22Rv1 (cell line): ENCODE measurements at regions not wholly inside any gene's neighbourhood (a gene's known extent, or its start where the extent isn't known, plus 50 kb on each side); places are given as distances from the start of the nearest gene placed in this dataset.

Experiments
- H3K27ac ChIP-seq: fragments of 450-650 bp; 2 replicates; pipeline ENCODE4 v1.5.1; 2017
- ZFX ChIP-seq: fragments of 450-650 bp; IDR thresholded peaks from 2 replicates; pipeline ENCODE4 v1.6.1; 2017; ENCODE audit warnings: antibody characterized with exemption, borderline replicate concordance
- TF ChIP-seq, protein P1 (sequence below): fragments of 450-650 bp; IDR thresholded peaks from 2 replicates; pipeline ENCODE4 v1.5.1; 2017; ENCODE audit warnings: mild to moderate bottlenecking

DNA sequence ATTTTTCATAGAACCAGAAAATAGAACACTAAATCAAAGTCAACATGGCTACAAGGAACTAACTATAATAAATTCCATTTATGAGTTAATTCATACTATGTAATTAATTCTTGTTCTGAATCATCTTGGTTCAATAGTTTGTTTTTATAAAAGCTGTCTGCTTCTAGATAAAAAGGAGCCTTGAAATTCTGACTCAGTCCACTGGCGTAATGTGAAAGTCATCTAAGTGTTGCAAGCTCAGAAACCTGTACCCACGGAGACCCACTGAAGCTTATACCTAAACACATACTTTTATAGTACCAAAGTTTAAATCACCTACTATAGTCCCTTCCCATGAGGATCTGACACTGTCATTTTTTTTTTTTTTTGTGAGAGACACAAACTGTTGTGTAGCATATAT, 489.4 kb downstream of the SEMA3D start:
- H3K27ac ChIP-seq: no peak overlapping the region
- TF ChIP-seq, protein P1, sequence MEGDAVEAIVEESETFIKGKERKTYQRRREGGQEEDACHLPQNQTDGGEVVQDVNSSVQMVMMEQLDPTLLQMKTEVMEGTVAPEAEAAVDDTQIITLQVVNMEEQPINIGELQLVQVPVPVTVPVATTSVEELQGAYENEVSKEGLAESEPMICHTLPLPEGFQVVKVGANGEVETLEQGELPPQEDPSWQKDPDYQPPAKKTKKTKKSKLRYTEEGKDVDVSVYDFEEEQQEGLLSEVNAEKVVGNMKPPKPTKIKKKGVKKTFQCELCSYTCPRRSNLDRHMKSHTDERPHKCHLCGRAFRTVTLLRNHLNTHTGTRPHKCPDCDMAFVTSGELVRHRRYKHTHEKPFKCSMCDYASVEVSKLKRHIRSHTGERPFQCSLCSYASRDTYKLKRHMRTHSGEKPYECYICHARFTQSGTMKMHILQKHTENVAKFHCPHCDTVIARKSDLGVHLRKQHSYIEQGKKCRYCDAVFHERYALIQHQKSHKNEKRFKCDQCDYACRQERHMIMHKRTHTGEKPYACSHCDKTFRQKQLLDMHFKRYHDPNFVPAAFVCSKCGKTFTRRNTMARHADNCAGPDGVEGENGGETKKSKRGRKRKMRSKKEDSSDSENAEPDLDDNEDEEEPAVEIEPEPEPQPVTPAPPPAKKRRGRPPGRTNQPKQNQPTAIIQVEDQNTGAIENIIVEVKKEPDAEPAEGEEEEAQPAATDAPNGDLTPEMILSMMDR: no peak
- no peak for TF ChIP-seq ZFX

DNA sequence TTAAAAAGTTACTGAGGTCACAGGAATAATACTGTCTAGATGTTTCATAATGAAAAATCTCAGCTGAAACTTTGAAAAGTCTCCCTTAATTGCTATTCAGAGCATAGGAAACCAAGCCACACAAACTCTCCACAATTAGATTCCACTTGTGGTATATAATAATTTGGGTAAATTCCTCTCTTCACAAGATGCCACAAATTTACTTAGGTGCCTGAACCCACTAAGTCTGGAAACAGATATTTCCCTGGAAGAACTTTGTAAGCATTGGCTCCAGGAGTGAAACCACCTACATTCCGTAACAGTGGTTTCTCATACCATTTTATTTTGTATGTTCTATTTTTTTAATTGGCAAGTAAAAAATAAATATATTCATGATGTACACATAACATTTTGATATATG, 493.4 kb downstream of the SEMA3D start:
- no peak overlapping the region for H3K27ac ChIP-seq
- TF ChIP-seq, protein P1: no peak
- TF ChIP-seq ZFX: no peak

DNA sequence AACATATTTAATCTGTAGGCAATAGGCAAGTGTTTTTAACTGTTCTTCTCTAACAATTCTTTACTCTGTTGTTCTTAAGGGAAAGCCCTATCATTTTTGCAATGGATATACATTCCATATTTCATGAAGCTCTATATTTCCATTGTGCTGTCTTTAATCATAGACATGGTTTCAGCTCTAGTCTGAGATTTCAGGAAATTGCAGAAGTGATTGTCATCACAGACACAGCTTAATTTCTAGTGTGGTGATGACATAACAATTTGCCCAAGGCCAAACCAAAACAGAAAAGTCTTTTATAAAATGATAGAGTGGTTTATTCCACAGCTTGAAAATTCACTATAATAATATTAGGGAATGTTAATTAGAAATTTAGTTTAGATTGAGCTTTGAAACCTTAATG, 494.1 kb upstream of the SEMA3A start:
- TF ChIP-seq ZFX: no peak
- TF ChIP-seq, protein P1: no peak
- no peak overlapping the region for H3K27ac ChIP-seq

DNA sequence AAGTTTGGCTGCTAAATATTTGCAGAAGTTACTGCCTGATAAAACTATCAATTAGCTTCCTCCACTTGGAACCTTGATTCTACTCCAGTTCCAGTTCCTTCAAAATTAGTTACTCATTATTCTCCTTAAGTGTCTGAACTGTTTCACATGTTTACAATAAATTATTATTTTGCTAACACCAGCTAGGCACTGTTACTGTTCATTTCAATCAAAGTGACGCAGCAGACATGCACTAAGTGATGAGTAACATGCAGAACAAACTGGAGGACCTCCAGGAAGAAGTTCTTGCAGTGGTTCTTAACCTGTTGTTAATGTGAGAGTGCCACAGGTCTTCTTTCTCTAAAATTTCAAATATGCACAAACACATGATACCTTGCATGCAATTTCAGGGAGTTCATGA, 491.8 kb upstream of the SEMA3A start:
- no peak for TF ChIP-seq ZFX
- TF ChIP-seq, protein P1: no peak
- no peak overlapping the region for H3K27ac ChIP-seq

DNA sequence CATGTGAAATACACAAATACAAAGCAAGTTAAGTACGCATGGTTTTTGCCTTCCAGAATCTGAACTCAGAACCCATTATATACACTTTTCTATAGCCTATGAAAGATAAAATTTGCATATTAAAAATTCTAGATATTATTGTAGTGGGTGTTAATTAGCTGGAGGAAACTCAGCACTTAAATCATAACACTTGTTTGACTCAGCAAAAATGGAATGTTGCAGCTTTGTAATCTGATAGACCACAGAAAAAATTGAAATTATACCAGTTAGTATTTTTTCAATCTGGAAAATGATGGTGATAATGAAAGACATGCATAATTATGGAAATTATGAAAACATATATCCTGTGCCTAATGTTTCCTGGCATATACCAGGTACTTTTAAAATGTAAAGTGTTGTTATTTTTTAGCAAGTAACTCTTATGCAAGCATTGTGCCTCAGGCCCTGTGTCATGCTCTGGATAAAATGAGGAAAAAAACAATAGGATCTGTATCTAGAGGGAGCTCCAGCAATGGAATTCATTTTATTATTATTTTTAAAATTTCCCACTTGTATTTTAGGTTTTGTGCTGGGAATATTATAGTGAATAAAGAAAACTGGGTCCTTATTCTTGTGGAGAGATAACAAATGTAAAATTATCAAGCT, 490.4 kb upstream of the SEMA3A start:
- no peak for TF ChIP-seq ZFX
- TF ChIP-seq, protein P1: no peak
- no peak overlapping the region for H3K27ac ChIP-seq

DNA sequence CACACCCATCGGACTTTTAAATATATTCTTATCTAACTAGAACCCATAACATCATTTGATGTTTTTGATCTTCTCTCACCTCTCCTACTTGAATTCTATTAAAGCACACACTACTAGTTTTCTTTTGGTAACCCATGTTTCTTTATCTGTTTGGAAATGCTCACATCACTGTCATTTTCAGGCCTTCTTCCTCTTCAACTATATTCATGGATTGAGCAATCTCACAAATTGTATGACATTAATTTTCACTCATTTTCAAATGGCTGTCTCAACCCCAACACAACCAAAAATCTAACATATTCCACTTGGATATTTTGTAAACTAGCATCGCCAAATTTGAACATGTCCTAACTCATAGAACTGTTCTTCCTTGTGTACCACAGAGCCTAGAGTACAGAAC, 488.0 kb upstream of the SEMA3A start:
- no peak overlapping the region for H3K27ac ChIP-seq
- no peak for TF ChIP-seq ZFX
- TF ChIP-seq, protein P1: no peak

DNA sequence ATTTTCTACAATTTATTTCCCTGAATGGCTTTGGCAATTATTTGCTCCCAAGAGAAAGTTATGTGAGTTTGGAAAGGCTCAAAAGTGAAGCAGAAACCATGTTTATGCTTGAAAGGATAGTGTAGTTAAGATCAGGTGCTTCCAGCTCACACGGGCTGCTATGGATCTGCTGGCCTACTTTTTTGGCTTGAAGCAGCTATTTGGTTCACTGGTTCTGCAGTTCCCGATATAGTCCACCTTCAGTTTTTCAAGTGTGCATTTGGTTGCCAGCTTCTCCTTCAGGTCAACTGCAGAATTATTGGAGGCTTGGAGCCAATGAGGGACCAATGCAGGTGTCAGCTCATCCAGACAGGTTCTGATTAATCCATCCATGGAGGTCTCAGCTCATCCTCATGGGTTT, 484.3 kb upstream of the SEMA3A start:
- H3K27ac ChIP-seq: no peak overlapping the region
- TF ChIP-seq, protein P1: no peak
- no peak for TF ChIP-seq ZFX
